MCF 10A (cell line): ENCODE measurements at regions not wholly inside any gene's neighbourhood (a gene's known extent, or its start where the extent isn't known, plus 50 kb on each side); places are given as distances from the start of the nearest gene placed in this dataset.

Experiments used
- BruUV-seq: library from RNA; stranded (reverse); fragments of 400-500 nt; replicated peaks from 2 replicates; lab custom pipeline; 2021; lab: Mats Ljungman, UMichigan
- CTCF ChIA-PET: fragments of 300-600 bp; sonication (Branson Sonifier 250); formaldehyde crosslinking; extraction: SDS; loops from one replicate; lab custom pipeline; 2021; ENCODE audit warnings: antibody characterized with exemption, inconsistent platforms; lab: Yijun Ruan, JAX
- POLR2A ChIA-PET: fragments of 300-600, 350-650 bp; sonication (Branson Sonifier 250); formaldehyde crosslinking; extraction: SDS; loops from one replicate; lab custom pipeline; 2020; ENCODE audit warnings: antibody characterized with exemption, inconsistent platforms; lab: Yijun Ruan, JAX
- DNase-seq: peaks from one replicate; pipeline ENCODE4 v3.0.0-alpha.2; 2018; ENCODE audit not compliant: unreplicated experiment
- H3K27ac Mint-ChIP-seq: one replicate; pipeline ENCODE4 v1.8.0; 2022; ENCODE audit warnings: mild to moderate bottlenecking, low read depth, mixed read lengths; ENCODE audit not compliant: unreplicated experiment
- H3K27me3 Mint-ChIP-seq: one replicate; pipeline ENCODE4 v1.8.0; 2022; ENCODE audit warnings: mixed read lengths; ENCODE audit not compliant: insufficient read depth, unreplicated experiment
- H3K36me3 Mint-ChIP-seq: one replicate; pipeline ENCODE4 v1.8.0; 2022; ENCODE audit warnings: mild to moderate bottlenecking, moderate library complexity, mixed read lengths; ENCODE audit not compliant: insufficient read depth, unreplicated experiment
- H3K4me1 Mint-ChIP-seq: one replicate; pipeline ENCODE4 v1.8.0; 2022; ENCODE audit warnings: mixed read lengths; ENCODE audit not compliant: insufficient read depth, unreplicated experiment
- H3K4me3 Mint-ChIP-seq: one replicate; pipeline ENCODE4 v1.8.0; 2022; ENCODE audit warnings: mild to moderate bottlenecking, moderate library complexity, mixed read lengths; ENCODE audit not compliant: unreplicated experiment
- H3K9me3 Mint-ChIP-seq: one replicate; pipeline ENCODE4 v1.8.0; 2022; ENCODE audit warnings: mixed read lengths; ENCODE audit not compliant: unreplicated experiment
- CTCF ChIP-seq: fragments of 200-600 bp; IDR thresholded peaks from one replicate; pipeline ENCODE4 v1.8.0; 2022; ENCODE audit warnings: antibody characterized with exemption, mild to moderate bottlenecking; ENCODE audit not compliant: unreplicated experiment
- intact Hi-C: fragments of 100-400 bp; cut with micrococcal nuclease; formaldehyde crosslinking; loops from 2 replicates; pipeline ENCODE4 v1.14.1; 2022

- POLR2A ChIA-PET = no interaction called here
- TF ChIP-seq CTCF = no peak
- Mint-ChIP-seq H3K4me1 (peaks cover 19% of the 10 kb centered on the region), H3K27me3 (peaks cover 19% of the 10 kb centered on the region), H3K4me3 (no peak overlapping the region), H3K27ac (no peak overlapping the region), H3K9me3 (no peaks in the 10 kb centered on the region), H3K36me3 (no peaks in the 10 kb centered on the region)
- no peak for DNase-seq
- BruUV-seq = no TSS peak
- intact Hi-C loops = loop anchor here (10.0 kb wide), 1 partner anchor 246 kb away; the partner anchor contains the start of gene DARS1
- CTCF ChIA-PET = no interaction called here
These were observed 112.5 kb upstream of the CXCR4 start for GRCh38 chr2:136230464-136230863.

- Mint-ChIP-seq H3K4me1 (no peaks in the 10 kb centered on the region), H3K27me3 (peaks cover 17% of the 10 kb centered on the region), H3K4me3 (no peak overlapping the region), H3K27ac (no peak overlapping the region), H3K9me3 (no peaks in the 10 kb centered on the region), H3K36me3 (no peaks in the 10 kb centered on the region)
- CTCF ChIA-PET = interaction anchor here (0.6 to 0.9 kb wide), 2 partner anchors 92 to 222 kb away, joined by 4 read pairs; no protein-coding TSS in a partner anchor
- DNase-seq = no peak
- BruUV-seq = no TSS peak
- intact Hi-C loops = no loop called here
- TF ChIP-seq CTCF = no peak
- POLR2A ChIA-PET = interaction anchor here (0.7 kb wide), 1 partner anchor 249 kb away, joined by 4 read pairs; no protein-coding TSS in a partner anchor
These were observed 109.0 kb upstream of the CXCR4 start for GRCh38 chr2:136226903-136227302.

GRCh38 chr2:136225950-136226835 lies 108.2 kb upstream of the CXCR4 start:
- BruUV-seq = no TSS peak
- intact Hi-C loops = no loop called here
- ChIA-PET CTCF (interaction anchor here (0.9 kb wide), 1 partner anchor 221 kb away, joined by 4 read pairs; no protein-coding TSS in a partner anchor), POLR2A (no interaction called here)
- Mint-ChIP-seq H3K4me3 (no peak overlapping the region), H3K27me3 (peaks cover 10% of the 10 kb centered on the region), H3K36me3 (no peaks in the 10 kb centered on the region), H3K9me3 (no peaks in the 10 kb centered on the region), H3K4me1 (no peaks in the 10 kb centered on the region), H3K27ac (no peak overlapping the region)
- DNase-seq = no peak
- TF ChIP-seq CTCF = no peak

- ChIA-PET CTCF (no interaction called here), POLR2A (no interaction called here)
- no peak overlapping the region for H3K4me3 Mint-ChIP-seq
- DNase-seq = no peak
- no peaks in the 10 kb centered on the region for H3K4me1 Mint-ChIP-seq
- no peaks in the 10 kb centered on the region for H3K36me3 Mint-ChIP-seq
- intact Hi-C loops = no loop called here
- no peak overlapping the region for H3K27ac Mint-ChIP-seq
- H3K9me3 Mint-ChIP-seq = no peaks in the 10 kb centered on the region
- no peak for TF ChIP-seq CTCF
- no peaks in the 10 kb centered on the region for H3K27me3 Mint-ChIP-seq
- no TSS peak for BruUV-seq
These were observed 105.3 kb upstream of the CXCR4 start for GRCh38 chr2:136223274-136223673.
